PC-9 (cell line): ENCODE measurements at regions not wholly inside any gene's neighbourhood (a gene's known extent, or its start where the extent isn't known, plus 50 kb on each side); places are given as distances from the start of the nearest gene placed in this dataset.

ENCODE experiments used
- BruUV-seq: library from RNA; stranded (reverse); fragments of 400-500 nt; replicated peaks from 2 replicates; lab custom pipeline; 2021; lab: Mats Ljungman, UMichigan
- CTCF ChIA-PET: fragments of 300-600 bp; sonication (Branson Sonifier 250); formaldehyde crosslinking; loops from one replicate; lab custom pipeline; 2022; ENCODE audit warnings: antibody characterized with exemption; lab: Charles Lee
- POLR2A ChIA-PET: fragments of 300-600 bp; sonication (Branson Sonifier 250); formaldehyde crosslinking; loops from one replicate; lab custom pipeline; 2022; ENCODE audit warnings: antibody characterized with exemption; ENCODE audit not compliant: unreplicated experiment; lab: Charles Lee
- DNase-seq, 2 experiments: peaks; one replicate each; pipeline versions ENCODE4 v3.0.0 to v3.0.0-alpha.2; 2015 to 2022; ENCODE audit warnings: mixed read lengths in 1 of 2
- H2AFZ ChIP-seq: fragments of 200-600 bp; sonication (generic); 2 replicates; pipeline ENCODE4 v1.8.1; 2017; ENCODE audit warnings: antibody characterized with exemption
- H3F3A ChIP-seq: fragments of 200-600 bp; sonication (generic); 2 replicates; pipeline ENCODE4 v1.8.1; 2017; ENCODE audit warnings: antibody characterized with exemption, mild to moderate bottlenecking, low read depth; ENCODE audit not compliant: insufficient read depth
- H3K27ac ChIP-seq: fragments of 200-600 bp; sonication (generic); 2 replicates; pipeline ENCODE4 v1.6.1; 2016; ENCODE audit warnings: mixed run types
- H3K27me3 ChIP-seq: fragments of 200-600 bp; sonication (generic); 2 replicates; pipeline ENCODE4 v1.6.1; 2016; ENCODE audit warnings: low read depth, mixed run types; ENCODE audit not compliant: insufficient read depth
- H3K36me3 ChIP-seq: fragments of 200-600 bp; sonication (generic); 2 replicates; pipeline ENCODE4 v1.6.1; 2016; ENCODE audit warnings: low read depth, mixed run types
- H3K4me1 ChIP-seq: fragments of 200-600 bp; sonication (generic); replicated peaks from 2 replicates; pipeline ENCODE4 v1.6.1; 2016; ENCODE audit warnings: mixed run types; ENCODE audit not compliant: insufficient read depth
- H3K4me2 ChIP-seq: fragments of 200-600 bp; sonication (generic); 2 replicates; pipeline ENCODE4 v1.6.1; 2017; ENCODE audit warnings: mixed run types
- H3K4me3 ChIP-seq: fragments of 200-600 bp; sonication (generic); 2 replicates; pipeline ENCODE4 v1.6.1; 2016; ENCODE audit warnings: mixed run types
- H3K79me2 ChIP-seq: fragments of 200-600 bp; sonication (generic); 2 replicates; pipeline ENCODE4 v1.6.1; 2017; ENCODE audit warnings: low read depth, mixed run types
- H3K9me2 ChIP-seq: fragments of 200-600 bp; sonication (generic); 2 replicates; pipeline ENCODE4 v1.8.1; 2017; ENCODE audit warnings: mild to moderate bottlenecking; ENCODE audit not compliant: insufficient read depth
- H3K9me3 ChIP-seq: fragments of 200-600 bp; sonication (generic); 2 replicates; pipeline ENCODE4 v1.8.1; 2016; ENCODE audit warnings: low read depth; ENCODE audit not compliant: insufficient read depth
- H4K20me1 ChIP-seq: fragments of 200-600 bp; sonication (generic); 2 replicates; pipeline ENCODE4 v1.8.1; 2017; ENCODE audit not compliant: insufficient read depth
- EZH2 ChIP-seq: fragments of 200-600 bp; sonication (generic); IDR thresholded peaks from 2 replicates; pipeline ENCODE4 v1.8.0; 2017; ENCODE audit warnings: antibody characterized with exemption, low read depth
- intact Hi-C: fragments of 100-400 bp; cut with micrococcal nuclease; formaldehyde crosslinking; loops from one replicate; pipeline ENCODE4 v1.10.0; 2022; ENCODE audit not compliant: unreplicated experiment
- TF ChIP-seq, protein P1 (sequence below): fragments of 200-600 bp; sonication (generic); conservative IDR thresholded peaks from 2 replicates; pipeline ENCODE4 v1.6.1; 2017; ENCODE audit warnings: mixed run types, antibody characterized with exemption, mild to moderate bottlenecking, moderate library complexity

DNA sequence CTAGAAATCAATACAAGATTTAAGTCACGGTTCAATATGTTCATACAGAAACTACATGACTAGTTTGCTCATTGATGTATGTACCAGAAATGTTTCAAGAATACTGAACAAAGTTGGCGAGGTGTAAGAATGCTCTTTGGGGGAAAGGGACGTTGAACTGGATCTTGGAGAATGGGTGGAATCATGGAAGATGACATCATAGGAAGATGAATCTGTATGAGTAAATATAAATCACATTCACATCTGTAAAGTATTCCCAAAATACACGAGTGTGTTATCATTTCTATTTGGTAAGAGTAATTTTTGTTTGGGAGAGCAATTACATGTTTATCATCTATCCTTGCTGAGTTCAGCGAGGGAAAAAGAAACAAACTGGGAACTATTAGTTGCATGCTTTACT lies 162.2 kb upstream of the TMTC1 start:
- Histone ChIP-seq H4K20me1 (no peaks in the 10 kb centered on the region), H3F3A (no peaks in the 10 kb centered on the region), H3K27ac (no peak overlapping the region), H3K79me2 (no peaks in the 10 kb centered on the region), H3K36me3 (no peaks in the 10 kb centered on the region), H3K4me3 (no peak overlapping the region), H2AFZ (no peak overlapping the region), H3K4me1 (no peaks in the 10 kb centered on the region), H3K9me2 (no peaks in the 10 kb centered on the region), H3K27me3 (no peaks in the 10 kb centered on the region), H3K4me2 (no peak overlapping the region), H3K9me3 (no peaks in the 10 kb centered on the region)
- TF ChIP-seq EZH2 = no peak
- TF ChIP-seq, protein P1, sequence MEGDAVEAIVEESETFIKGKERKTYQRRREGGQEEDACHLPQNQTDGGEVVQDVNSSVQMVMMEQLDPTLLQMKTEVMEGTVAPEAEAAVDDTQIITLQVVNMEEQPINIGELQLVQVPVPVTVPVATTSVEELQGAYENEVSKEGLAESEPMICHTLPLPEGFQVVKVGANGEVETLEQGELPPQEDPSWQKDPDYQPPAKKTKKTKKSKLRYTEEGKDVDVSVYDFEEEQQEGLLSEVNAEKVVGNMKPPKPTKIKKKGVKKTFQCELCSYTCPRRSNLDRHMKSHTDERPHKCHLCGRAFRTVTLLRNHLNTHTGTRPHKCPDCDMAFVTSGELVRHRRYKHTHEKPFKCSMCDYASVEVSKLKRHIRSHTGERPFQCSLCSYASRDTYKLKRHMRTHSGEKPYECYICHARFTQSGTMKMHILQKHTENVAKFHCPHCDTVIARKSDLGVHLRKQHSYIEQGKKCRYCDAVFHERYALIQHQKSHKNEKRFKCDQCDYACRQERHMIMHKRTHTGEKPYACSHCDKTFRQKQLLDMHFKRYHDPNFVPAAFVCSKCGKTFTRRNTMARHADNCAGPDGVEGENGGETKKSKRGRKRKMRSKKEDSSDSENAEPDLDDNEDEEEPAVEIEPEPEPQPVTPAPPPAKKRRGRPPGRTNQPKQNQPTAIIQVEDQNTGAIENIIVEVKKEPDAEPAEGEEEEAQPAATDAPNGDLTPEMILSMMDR = no peak
- CTCF ChIA-PET = no interaction called here
- POLR2A ChIA-PET = no interaction called here
- no peak for DNase-seq
- no TSS peak for BruUV-seq
- intact Hi-C loops = no loop called here

- no peak for DNase-seq
- TF ChIP-seq, protein P1 = no peak
- TF ChIP-seq EZH2 = no peak
- Histone ChIP-seq H2AFZ (no peak overlapping the region), H3K27ac (no peak overlapping the region), H3K4me3 (no peak overlapping the region), H3K27me3 (no peaks in the 10 kb centered on the region), H4K20me1 (no peaks in the 10 kb centered on the region), H3K9me2 (no peaks in the 10 kb centered on the region), H3F3A (no peaks in the 10 kb centered on the region), H3K9me3 (no peaks in the 10 kb centered on the region), H3K36me3 (no peaks in the 10 kb centered on the region), H3K79me2 (no peaks in the 10 kb centered on the region), H3K4me1 (no peaks in the 10 kb centered on the region), H3K4me2 (no peak overlapping the region)
- CTCF ChIA-PET = no interaction called here
- intact Hi-C loops = no loop called here
- POLR2A ChIA-PET = no interaction called here
- BruUV-seq = no TSS peak
Observed at GRCh38 chr12:29944269-29945000, 160.7 kb upstream of the TMTC1 start.

- Histone ChIP-seq H3K9me2 (no peaks in the 10 kb centered on the region), H3K9me3 (no peaks in the 10 kb centered on the region), H3K4me2 (no peak overlapping the region), H3K79me2 (no peaks in the 10 kb centered on the region), H3K27ac (no peak overlapping the region), H3K27me3 (no peaks in the 10 kb centered on the region), H2AFZ (no peak overlapping the region), H3K4me1 (no peaks in the 10 kb centered on the region), H4K20me1 (no peaks in the 10 kb centered on the region), H3K4me3 (no peak overlapping the region), H3K36me3 (no peaks in the 10 kb centered on the region), H3F3A (no peaks in the 10 kb centered on the region)
- intact Hi-C loops = no loop called here
- no TSS peak for BruUV-seq
- TF ChIP-seq EZH2 = no peak
- TF ChIP-seq, protein P1 = no peak
- POLR2A ChIA-PET = no interaction called here
- CTCF ChIA-PET = no interaction called here
- DNase-seq = no peak
Observed at GRCh38 chr12:29943683-29944082, 159.9 kb upstream of the TMTC1 start.
